ENCODE measurements at regions not wholly inside any gene's neighbourhood (a gene's known extent, or its start where the extent isn't known, plus 50 kb on each side); places are given as distances from the start of the nearest gene placed in this dataset.

GRCh38 chr4:65893957-65894755 lies 223.9 kb upstream of the EPHA5 start:
- DNase-seq (ENCODE audit: low spot score) = no peak

- DNase-seq (ENCODE audit: low spot score) = no peak
These were observed 223.0 kb upstream of the EPHA5 start for GRCh38 chr4:65893271-65893670.

- no peak for DNase-seq (ENCODE audit: low spot score)
These were observed 210.3 kb upstream of the EPHA5 start for GRCh38 chr4:65880594-65880993.

GRCh38 chr4:65868096-65868824 lies 198.0 kb upstream of the EPHA5 start:
- no peak for DNase-seq (ENCODE audit: low spot score)

- no peak for DNase-seq (ENCODE audit: low spot score)
These were observed 195.2 kb upstream of the EPHA5 start for GRCh38 chr4:65865489-65865888.

- DNase-seq (ENCODE audit: low spot score) = no peak
These were observed 191.7 kb upstream of the EPHA5 start for GRCh38 chr4:65861993-65862392.

- no peak for DNase-seq (ENCODE audit: low spot score)
These were observed 175.0 kb upstream of the EPHA5 start for GRCh38 chr4:65845199-65845773.

GRCh38 chr4:65839164-65839931 lies 169.1 kb upstream of the EPHA5 start:
- no peak for DNase-seq (ENCODE audit: low spot score)

GRCh38 chr4:65834707-65835106 lies 164.4 kb upstream of the EPHA5 start:
- DNase-seq (ENCODE audit: low spot score) = no peak

- no peak for DNase-seq (ENCODE audit: low spot score)
These were observed 161.5 kb upstream of the EPHA5 start for GRCh38 chr4:65831828-65832227.

GRCh38 chr4:65825116-65825753 lies 154.9 kb upstream of the EPHA5 start:
- no peak for DNase-seq (ENCODE audit: low spot score)

GRCh38 chr4:65819192-65819591 lies 148.9 kb upstream of the EPHA5 start:
- no peak for DNase-seq (ENCODE audit: low spot score)

- DNase-seq (ENCODE audit: low spot score) = no peak
These were observed 135.6 kb upstream of the EPHA5 start for GRCh38 chr4:65805936-65806335.

- no peak for DNase-seq (ENCODE audit: low spot score)
These were observed 129.2 kb upstream of the EPHA5 start for GRCh38 chr4:65799513-65799912.

GRCh38 chr4:65798498-65799127 lies 128.3 kb upstream of the EPHA5 start:
- DNase-seq (ENCODE audit: low spot score) = no peak

- DNase-seq (ENCODE audit: low spot score) = no peak
These were observed 121.6 kb upstream of the EPHA5 start for GRCh38 chr4:65791812-65792308.

GRCh38 chr4:65791111-65791811 lies 121.0 kb upstream of the EPHA5 start:
- DNase-seq (ENCODE audit: low spot score) = no peak

GRCh38 chr4:65789805-65790204 lies 119.5 kb upstream of the EPHA5 start:
- DNase-seq (ENCODE audit: low spot score) = no peak

GRCh38 chr4:65789341-65789740 lies 119.1 kb upstream of the EPHA5 start:
- DNase-seq (ENCODE audit: low spot score) = no peak

- no peak for DNase-seq (ENCODE audit: low spot score)
These were observed 107.0 kb upstream of the EPHA5 start for GRCh38 chr4:65777270-65777669.

GRCh38 chr4:65773636-65774035 lies 103.3 kb upstream of the EPHA5 start:
- DNase-seq (ENCODE audit: low spot score) = no peak

All from GM03348 (cell line).